SH-SY5Y (cell line): ENCODE measurements at regions not wholly inside any gene's neighbourhood (a gene's known extent, or its start where the extent isn't known, plus 50 kb on each side); places are given as distances from the start of the nearest gene placed in this dataset.

Experiments
- GATA2 ChIP-seq: IDR thresholded peaks from 2 replicates; pipeline ENCODE4 v1.6.1; 2011; ENCODE audit warnings: mild to moderate bottlenecking, low read depth, low read length
- GATA3 ChIP-seq: IDR thresholded peaks from 2 replicates; pipeline ENCODE4 v1.6.1; 2011; ENCODE audit warnings: low read depth, mild to moderate bottlenecking, low read length, moderate library complexity

DNA sequence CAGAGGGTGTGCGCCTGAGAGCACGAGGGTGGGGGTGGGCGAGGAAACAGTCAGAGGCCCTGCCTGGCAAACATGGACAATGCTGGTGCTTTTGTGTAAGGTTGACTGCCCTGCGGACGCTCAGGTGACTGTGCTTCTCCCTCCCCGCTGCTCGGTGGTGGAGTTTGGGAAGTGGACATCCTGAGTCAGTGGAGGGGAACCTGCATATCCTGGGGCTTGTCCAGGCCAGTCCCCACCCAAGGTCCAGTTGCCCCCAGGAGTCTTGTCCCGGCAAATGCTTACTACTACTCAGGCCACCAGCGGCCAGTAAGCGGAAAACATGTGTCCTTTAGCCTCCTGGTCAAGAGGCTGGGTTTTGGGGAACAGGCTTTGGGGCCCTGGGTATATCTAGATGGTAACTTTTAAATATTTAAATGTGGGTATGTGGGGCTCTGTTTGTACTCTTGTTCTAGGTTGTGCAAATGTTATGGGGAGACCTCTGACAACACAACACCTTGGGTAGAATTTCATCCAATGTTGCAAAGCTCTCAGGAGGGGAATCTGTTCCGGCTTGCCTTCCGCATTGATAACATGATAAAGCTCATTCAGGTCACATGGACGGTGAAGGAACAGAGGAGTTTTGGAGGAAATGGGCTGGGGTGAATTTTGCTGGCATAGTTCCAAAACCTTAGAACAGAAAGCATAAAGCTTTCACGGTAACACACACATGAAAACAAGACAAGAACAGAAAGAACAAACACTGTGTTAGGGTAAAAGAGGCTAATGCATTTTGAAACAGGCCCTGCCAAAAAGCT is 364.9 kb downstream of the PRDM2 start:
- TF ChIP-seq GATA2 (no peak), GATA3 (no peak)

DNA sequence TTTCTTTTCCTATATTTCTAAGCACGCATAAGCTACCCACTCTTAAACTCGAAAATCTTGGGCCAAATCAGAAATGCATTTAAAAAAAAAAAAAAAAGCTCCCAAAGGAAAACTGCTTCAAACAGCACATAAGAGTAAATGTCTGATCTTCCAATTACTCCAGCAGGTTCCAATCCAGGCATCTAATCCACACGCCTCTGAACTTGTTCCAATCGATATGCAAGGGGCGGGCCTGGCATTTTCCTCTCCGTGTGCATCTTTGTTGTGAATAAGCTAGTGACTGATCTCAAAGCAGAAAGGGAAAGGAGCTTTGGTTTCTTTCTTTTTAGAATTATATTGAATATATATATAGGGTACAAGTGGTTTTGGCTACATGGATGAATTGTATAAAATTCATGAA is 365.5 kb downstream of the PRDM2 start:
- TF ChIP-seq GATA3 (no peak), GATA2 (no peak)

DNA sequence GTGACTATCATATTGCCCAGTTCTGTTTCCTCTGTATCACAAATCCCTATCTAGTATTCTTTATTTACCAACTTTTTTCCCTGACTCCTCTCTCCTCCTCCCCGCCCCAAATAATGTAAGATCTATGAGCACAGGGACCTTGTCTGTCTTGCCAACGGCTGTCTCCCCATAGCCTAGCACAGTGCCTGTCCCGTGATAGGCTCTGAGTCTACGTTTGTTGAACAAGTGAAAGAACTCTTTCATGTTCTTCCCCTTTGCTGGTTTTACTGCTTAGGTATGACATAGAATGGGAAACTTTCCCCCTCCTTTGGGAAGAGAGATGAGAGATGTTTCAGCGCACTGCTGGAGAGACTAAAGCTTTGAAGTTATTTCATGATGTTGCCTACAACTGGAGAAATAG is 367.0 kb downstream of the PRDM2 start:
- TF ChIP-seq GATA2 (no peak), GATA3 (no peak)

DNA sequence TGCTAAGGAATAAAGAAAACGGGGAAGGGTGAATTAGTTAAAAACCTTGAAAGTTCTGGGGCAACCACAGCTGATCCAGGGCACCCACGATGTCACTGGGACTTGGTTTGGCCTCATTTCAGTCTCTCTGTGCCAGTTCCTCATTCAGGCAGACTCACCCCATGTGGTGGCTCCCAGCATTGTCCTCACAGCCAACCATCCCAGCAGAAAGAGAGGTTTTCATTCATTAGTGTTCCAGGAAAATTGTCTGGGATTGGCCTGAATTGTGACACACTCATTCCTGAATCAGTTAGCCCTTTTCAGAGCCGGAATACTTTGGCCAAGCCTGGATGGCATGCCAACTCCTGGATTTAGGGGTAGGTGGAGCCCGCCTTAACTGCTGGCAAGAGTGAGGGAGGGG is 367.7 kb downstream of the PRDM2 start:
- TF ChIP-seq GATA2 (no peak), GATA3 (no peak)

DNA sequence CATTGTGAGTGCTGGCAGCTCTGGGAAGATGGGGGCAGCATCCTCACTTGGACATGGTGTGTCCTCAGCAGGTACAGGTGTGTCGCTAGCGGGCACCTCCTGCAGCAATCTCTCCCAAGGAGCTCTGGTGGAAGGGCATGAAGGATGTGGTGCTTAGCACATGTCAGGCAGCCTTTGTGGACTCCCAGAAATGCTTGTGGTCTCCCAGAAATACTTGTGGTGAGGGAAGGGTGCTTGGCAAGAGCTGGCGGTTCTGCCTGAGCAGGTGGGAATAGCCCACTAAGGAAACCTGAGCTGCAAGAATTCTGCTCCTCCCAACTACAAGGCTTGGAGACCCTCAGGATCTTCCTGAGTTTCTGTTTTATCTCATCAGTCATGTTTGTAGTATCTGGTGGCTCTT is 371.6 kb downstream of the PRDM2 start:
- no peak for TF ChIP-seq GATA3
- no peak for TF ChIP-seq GATA2

DNA sequence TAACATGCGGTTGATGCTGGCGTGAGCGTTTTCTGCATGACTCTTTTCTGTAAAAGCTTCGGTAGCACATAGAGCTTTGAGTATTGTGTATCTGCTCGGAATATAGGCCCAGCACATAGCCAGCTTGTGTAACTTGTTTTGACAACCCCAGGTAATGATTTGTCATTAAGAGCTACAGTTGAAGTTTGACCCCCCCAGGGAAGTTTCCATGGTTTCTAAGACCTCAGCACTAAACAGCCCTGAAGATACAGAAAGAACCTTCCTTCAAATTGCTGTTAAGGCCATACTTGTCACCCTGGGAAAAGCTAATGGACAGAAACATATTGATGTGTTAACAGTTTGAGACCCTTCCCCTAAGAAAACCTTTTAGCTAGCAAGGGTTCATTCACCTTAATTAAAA is 380.7 kb downstream of the PRDM2 start:
- TF ChIP-seq GATA3 (no peak), GATA2 (no peak)

DNA sequence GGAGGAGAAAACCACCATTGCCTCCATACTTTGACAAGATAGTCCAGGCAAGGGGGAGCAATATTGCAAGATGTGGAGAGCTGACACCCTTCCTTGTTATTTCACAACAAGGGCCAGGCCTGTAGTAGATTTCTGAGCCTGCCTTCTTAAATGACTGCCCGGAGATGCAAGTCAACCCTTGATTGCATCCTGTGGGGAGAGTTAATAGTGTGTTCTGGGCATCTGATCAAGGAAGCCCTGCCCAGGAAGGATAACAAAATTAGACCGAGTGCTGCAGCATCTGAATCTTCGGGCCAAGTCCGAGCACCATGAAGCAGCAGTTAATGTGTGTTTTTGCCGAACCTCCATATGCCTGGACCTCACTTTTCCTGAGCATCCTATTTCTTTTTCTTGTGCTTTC is 382.3 kb downstream of the PRDM2 start:
- no peak for TF ChIP-seq GATA3
- TF ChIP-seq GATA2 = no peak

DNA sequence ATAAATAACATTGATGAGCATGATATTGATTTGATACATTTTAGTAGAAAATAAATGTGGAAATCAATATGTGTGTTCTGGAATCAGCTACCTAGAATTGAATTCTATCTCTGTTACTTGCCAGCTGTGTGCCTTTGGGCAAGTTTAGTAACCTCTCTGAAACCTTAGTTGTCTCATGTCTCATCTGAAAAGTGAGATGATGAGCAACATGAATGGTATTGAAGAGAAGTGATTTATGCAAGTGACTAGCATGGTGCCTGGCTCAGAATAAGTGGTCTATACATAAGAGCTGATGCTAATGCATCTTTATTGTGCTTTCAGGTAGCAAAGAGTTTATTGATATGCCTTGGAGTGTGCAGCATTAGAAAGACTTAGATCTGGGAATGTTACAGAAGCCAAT is 383.3 kb downstream of the PRDM2 start:
- no peak for TF ChIP-seq GATA2
- TF ChIP-seq GATA3 = no peak

DNA sequence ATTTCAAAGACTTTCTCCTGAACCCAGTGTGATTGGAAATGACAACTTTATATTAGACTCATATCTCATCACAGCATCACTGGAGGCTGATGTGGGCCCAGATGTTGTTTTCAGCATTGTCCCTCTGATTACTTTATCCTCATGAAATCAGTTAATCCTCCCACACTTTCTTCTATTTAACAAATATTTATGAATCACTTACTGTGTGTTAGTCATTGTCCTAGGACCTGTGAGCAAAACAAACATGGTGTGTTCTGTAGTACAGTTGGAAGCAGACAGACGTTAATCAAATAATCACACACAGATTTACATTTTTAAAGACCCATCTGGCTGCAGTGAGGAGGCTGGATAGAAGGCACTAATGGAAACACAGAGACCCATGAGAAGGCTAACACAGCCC is 383.7 kb downstream of the PRDM2 start:
- TF ChIP-seq GATA2 (no peak), GATA3 (no peak)

DNA sequence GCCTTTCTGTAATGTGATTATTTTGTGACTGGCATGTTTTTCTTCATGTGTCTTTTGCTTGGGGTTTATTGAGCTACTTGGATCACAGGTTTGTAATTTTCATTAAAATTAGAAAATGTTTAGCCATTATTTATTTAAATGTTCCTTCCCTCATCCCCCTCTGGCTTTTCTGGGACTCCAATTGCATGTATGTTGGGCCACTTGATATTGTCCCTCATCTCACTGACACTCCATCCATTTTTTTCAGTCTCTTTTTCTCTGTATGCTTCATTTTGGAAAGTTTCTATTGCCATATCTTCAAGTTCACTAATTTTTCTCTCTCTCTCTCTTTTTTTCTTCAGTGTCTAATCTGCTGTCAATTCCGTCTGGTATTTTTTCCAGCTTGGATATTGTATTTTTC is 390.1 kb downstream of the PRDM2 start:
- no peak for TF ChIP-seq GATA2
- TF ChIP-seq GATA3 = no peak

DNA sequence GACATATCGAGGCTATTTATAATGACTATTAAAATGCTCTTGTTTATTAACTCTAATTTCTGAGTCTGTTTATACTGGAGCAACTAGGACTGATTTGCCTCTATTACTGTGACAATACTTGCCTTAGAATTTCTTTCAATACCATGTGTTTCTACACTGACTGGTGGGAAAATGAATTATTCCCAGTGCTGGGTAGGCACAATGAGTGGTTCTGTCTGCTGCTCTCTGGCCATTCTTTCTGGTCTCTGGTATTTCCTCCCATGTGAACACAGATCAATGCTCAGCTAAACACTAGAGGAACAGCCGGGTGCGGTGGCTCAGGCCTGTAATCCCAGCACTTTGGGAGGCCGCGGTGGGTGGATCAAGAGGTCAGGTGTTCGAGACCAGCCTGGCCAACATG is 390.5 kb downstream of the PRDM2 start:
- TF ChIP-seq GATA3 (no peak), GATA2 (no peak)

DNA sequence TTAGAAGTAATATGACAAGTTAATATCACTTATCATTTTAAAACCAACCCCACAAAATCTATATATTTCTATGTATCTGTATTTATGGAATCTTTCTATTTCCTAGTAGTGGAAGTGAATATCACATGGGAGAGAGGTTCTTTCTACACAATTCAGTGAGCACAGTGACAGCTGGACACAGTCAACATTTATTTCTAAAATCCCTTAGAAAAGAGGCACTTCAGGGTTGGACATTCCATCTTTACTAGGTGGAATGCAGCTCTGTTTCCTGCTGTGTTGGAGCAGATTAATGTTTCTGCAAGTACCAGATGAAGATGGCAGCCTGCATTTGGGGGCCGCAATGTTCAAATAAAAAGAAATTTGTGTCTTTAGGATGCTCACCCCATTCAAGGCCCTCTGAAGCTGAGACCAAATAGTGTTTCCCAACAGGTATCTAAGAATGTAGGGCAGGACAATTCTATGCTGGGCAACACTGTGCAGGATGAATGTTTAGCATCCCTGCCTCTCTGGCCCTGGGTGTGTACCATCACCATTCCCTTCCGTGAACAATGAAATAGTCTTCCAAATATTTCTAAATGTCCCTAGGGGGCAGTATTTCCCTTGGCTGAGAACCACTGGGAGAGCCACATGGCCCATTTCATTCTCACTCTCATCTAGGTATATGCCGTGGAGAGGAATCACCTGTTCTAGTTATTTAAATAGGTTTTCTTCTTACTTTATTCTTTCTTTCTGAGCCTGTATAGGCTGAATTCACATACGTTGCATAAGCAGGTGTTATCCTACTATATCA is 394.8 kb downstream of the PRDM2 start:
- TF ChIP-seq GATA2 (no peak), GATA3 (no peak)

DNA sequence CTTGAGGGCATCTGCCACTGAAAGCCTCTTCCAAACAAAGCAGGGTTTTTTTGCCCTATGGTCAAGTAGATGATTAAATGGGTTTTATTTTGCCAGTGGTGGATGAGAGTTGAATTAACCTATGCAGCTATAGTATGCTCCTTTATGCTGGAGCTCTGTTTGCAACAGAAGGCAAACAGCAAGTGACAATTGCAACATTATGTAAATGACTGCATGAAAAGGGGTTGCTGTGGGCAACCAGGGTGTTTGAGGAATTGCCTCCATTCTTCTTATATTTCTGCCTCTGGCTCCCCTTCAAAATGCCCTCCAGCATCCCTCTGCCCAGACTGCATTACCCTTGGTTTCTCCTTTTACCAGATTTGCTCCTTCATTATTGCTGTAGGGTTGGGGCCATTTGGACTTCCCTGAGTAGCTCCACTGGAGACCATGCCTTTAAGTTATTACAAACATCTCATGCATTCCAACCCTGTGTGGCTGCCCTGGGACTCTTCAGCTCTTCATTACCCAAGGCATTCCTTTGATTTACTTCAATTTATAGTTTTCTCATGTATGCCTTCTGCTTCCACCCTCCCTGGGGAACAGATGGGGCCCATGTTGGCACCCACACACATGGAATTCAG is 398.4 kb downstream of the PRDM2 start:
- TF ChIP-seq GATA3 (no peak), GATA2 (no peak)

DNA sequence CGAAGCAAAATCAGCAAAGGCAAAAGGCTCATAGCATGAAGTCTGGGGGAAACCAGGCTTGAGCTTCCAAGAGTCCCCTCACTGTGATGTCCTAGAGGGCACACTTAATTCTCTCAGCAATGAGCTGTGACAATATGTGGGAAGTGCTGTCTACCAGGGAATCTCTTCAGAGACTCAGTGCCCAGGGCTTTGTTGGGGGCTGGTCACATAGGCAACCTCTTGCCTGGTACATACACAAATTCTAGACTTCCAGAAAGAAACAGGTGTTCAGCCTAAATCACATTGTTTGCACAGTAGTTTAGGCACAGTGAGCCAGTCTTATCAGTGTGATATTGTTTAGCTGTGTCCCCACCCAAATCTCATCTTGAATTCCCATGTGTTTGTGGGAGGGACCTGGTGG is 400.5 kb downstream of the PRDM2 start:
- TF ChIP-seq GATA2 = no peak
- no peak for TF ChIP-seq GATA3

DNA sequence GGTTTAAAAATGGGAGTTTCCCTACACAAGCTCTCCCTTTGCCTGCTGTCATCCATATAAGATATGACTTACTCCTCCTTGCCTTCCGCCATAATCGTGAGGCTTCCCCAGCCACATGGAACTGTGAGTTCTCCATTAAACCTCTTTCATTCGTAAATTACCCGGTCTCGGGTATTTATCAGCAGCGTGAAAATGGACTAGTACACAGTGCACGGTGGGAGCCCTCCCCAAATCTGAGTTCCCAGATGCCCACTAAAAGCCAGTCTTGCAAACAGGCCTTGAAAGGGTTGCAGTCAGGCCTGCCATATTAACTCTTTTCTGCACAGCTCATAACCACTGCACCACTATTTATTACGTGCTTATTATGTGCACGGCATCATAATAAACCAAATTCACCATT is 400.9 kb downstream of the PRDM2 start:
- TF ChIP-seq GATA3 (no peak), GATA2 (no peak)
